H9 (cell line): ENCODE measurements at regions not wholly inside any gene's neighbourhood (a gene's known extent, or its start where the extent isn't known, plus 50 kb on each side); places are given as distances from the start of the nearest gene placed in this dataset.

Experiments used
- DNase-seq: peaks from one replicate; pipeline ENCODE4 v3.0.0-alpha.2; 2017
- H2AFZ ChIP-seq: one replicate; pipeline ENCODE4 v1.6.1; 2013; ENCODE audit warnings: mild to moderate bottlenecking, low read length, control low read depth, moderate library complexity
- H2AK5ac ChIP-seq: 2 replicates; pipeline ENCODE4 v1.6.1; 2013; ENCODE audit warnings: low read length, control low read depth, mixed read lengths; ENCODE audit not compliant: insufficient read length
- H2BK120ac ChIP-seq: one replicate; pipeline ENCODE4 v1.6.1; 2013; ENCODE audit warnings: low read depth, mild to moderate bottlenecking, low read length, control low read depth, inconsistent platforms; ENCODE audit not compliant: poor library complexity, severe bottlenecking
- H2BK12ac ChIP-seq: 2 replicates; pipeline ENCODE4 v1.6.1; 2013; ENCODE audit warnings: low read length, control low read depth, mixed read lengths, low read depth; ENCODE audit not compliant: insufficient read length
- H2BK15ac ChIP-seq: 2 replicates; pipeline ENCODE4 v1.6.1; 2013; ENCODE audit warnings: low read depth, low read length, control low read depth
- H2BK20ac ChIP-seq: one replicate; pipeline ENCODE4 v1.6.1; 2013; ENCODE audit warnings: low read depth, mild to moderate bottlenecking, low read length, control low read depth, inconsistent platforms; ENCODE audit not compliant: poor library complexity, severe bottlenecking
- H2BK5ac ChIP-seq: 2 replicates; pipeline ENCODE4 v1.6.1; 2013; ENCODE audit warnings: low read length, control low read depth, mixed read lengths; ENCODE audit not compliant: insufficient read length
- H3K14ac ChIP-seq: 2 replicates; pipeline ENCODE4 v1.6.1; 2013; ENCODE audit warnings: low read length, control low read depth; ENCODE audit not compliant: insufficient read depth
- H3K18ac ChIP-seq: 2 replicates; pipeline ENCODE4 v1.6.1; 2013; ENCODE audit warnings: low read depth, mild to moderate bottlenecking, mixed read lengths, low read length, control low read depth; ENCODE audit not compliant: insufficient read length
- H3K23ac ChIP-seq: 2 replicates; pipeline ENCODE4 v1.6.1; 2013; ENCODE audit warnings: low read length, control low read depth, mixed read lengths, low read depth; ENCODE audit not compliant: insufficient read length
- H3K23me2 ChIP-seq: 2 replicates; pipeline ENCODE4 v1.6.1; 2013; ENCODE audit warnings: low read depth, mild to moderate bottlenecking, mixed read lengths, low read length, control low read depth; ENCODE audit not compliant: insufficient read length, poor library complexity, severe bottlenecking
- H3K27ac ChIP-seq: 2 replicates; pipeline ENCODE4 v1.5.1; 2013; ENCODE audit warnings: low read length, control low read depth, mixed read lengths, low read depth; ENCODE audit not compliant: insufficient read length
- H3K27me3 ChIP-seq: 2 replicates; pipeline ENCODE4 v1.6.1; 2013; ENCODE audit warnings: low read length, control low read depth, inconsistent platforms; ENCODE audit not compliant: insufficient read depth
- H3K4ac ChIP-seq: 2 replicates; pipeline ENCODE4 v1.6.1; 2013; ENCODE audit warnings: low read depth, mild to moderate bottlenecking, control low read depth, inconsistent platforms, low read length, moderate library complexity
- H3K4me1 ChIP-seq: 2 replicates; pipeline ENCODE4 v1.6.1; 2013; ENCODE audit warnings: low read length, control low read depth, inconsistent platforms; ENCODE audit not compliant: insufficient read depth
- H3K4me2 ChIP-seq: 2 replicates; pipeline ENCODE4 v1.6.1; 2013; ENCODE audit warnings: low read length, control low read depth, mixed read lengths; ENCODE audit not compliant: insufficient read length, insufficient read depth
- H3K56ac ChIP-seq: 2 replicates; pipeline ENCODE4 v1.6.1; 2013; ENCODE audit warnings: low read depth, mild to moderate bottlenecking, mixed read lengths, low read length, control low read depth; ENCODE audit not compliant: insufficient read length
- H3K79me1 ChIP-seq: 2 replicates; pipeline ENCODE4 v1.6.1; 2013; ENCODE audit warnings: low read depth, mild to moderate bottlenecking, moderate library complexity, low read length, control low read depth, inconsistent platforms; ENCODE audit not compliant: insufficient read depth, poor library complexity, severe bottlenecking
- H3K79me2 ChIP-seq: 2 replicates; pipeline ENCODE4 v1.6.1; 2013; ENCODE audit warnings: low read length, control low read depth, inconsistent platforms; ENCODE audit not compliant: insufficient read depth
- H3K9ac ChIP-seq: 2 replicates; pipeline ENCODE4 v1.6.1; 2013; ENCODE audit warnings: low read length, control low read depth, mixed read lengths; ENCODE audit not compliant: insufficient read length; ENCODE audit errors: extremely low read depth
- H3K9me3 ChIP-seq: one replicate; pipeline ENCODE4 v1.6.1; 2013; ENCODE audit warnings: low read depth, low read length, inconsistent platforms; ENCODE audit not compliant: control insufficient read depth
- H3T11ph ChIP-seq: one replicate; pipeline ENCODE4 v1.6.1; 2013; ENCODE audit warnings: mild to moderate bottlenecking, low read length, control low read depth, inconsistent platforms
- H4K20me1 ChIP-seq: one replicate; pipeline ENCODE4 v1.6.1; 2013; ENCODE audit not compliant: control insufficient read depth, insufficient read length, insufficient read depth
- H4K5ac ChIP-seq: 2 replicates; pipeline ENCODE4 v1.6.1; 2013; ENCODE audit warnings: low read depth, mild to moderate bottlenecking, mixed read lengths, low read length, control low read depth; ENCODE audit not compliant: insufficient read length
- H4K8ac ChIP-seq: replicated peaks from 2 replicates; pipeline ENCODE4 v1.6.1; 2013; ENCODE audit warnings: low read length, control low read depth, mixed read lengths, low read depth; ENCODE audit not compliant: insufficient read length
- H4K91ac ChIP-seq: 2 replicates; pipeline ENCODE4 v1.6.1; 2013; ENCODE audit warnings: low read depth, mild to moderate bottlenecking, moderate library complexity, mixed read lengths, low read length, control low read depth; ENCODE audit not compliant: insufficient read length
- H3K27ac Mint-ChIP-seq, 3 experiments: 2 replicates in 2 of 3; 3 replicates in 1 of 3; pipeline ENCODE4 v1.8.0; 2020 to 2021; ENCODE audit warnings: mixed read lengths in 3 of 3, mild to moderate bottlenecking in 1 of 3, moderate library complexity in 1 of 3
- H3K27me3 Mint-ChIP-seq: 2 replicates; pipeline ENCODE4 v1.8.0; 2021; ENCODE audit warnings: low read depth, mild to moderate bottlenecking, moderate library complexity, mixed read lengths
- H3K36me3 Mint-ChIP-seq, 3 experiments: 2 replicates in 2 of 3; 3 replicates in 1 of 3; pipeline ENCODE4 v1.8.0; 2020 to 2021; ENCODE audit warnings: low read depth in 3 of 3, mixed read lengths in 3 of 3; ENCODE audit not compliant: insufficient read depth in 1 of 3
- H3K4me1 Mint-ChIP-seq, 2 experiments: 2 replicates each; pipeline ENCODE4 v1.8.0; 2020; ENCODE audit warnings: mixed read lengths in 2 of 2
- H3K4me3 Mint-ChIP-seq, 2 experiments: 2 replicates in 1 of 2; 3 replicates in 1 of 2; pipeline ENCODE4 v1.8.0; 2020 to 2021; ENCODE audit warnings: mild to moderate bottlenecking in 2 of 2, mixed read lengths in 2 of 2, moderate library complexity in 1 of 2
- H3K9me3 Mint-ChIP-seq, 2 experiments: 2 replicates in 1 of 2; 3 replicates in 1 of 2; pipeline ENCODE4 v1.8.0; 2020; ENCODE audit warnings: mild to moderate bottlenecking in 2 of 2, mixed read lengths in 2 of 2, moderate library complexity in 1 of 2
- CTCF ChIP-seq: fragments of 200-600 bp; sonication (generic); conservative IDR thresholded peaks from 3 replicates; pipeline ENCODE4 v1.8.0; 2021; ENCODE audit warnings: antibody characterized with exemption, mild to moderate bottlenecking
- WGBS: extraction: QIAGEN DNeasy Blood & Tissue Kit; methylation state at CpG from one replicate; pipeline ENCODE4 v1.1.7; 2013; ENCODE audit warnings: missing lambda C conversion rate, low lambda C conversion rate, mixed read lengths; ENCODE audit not compliant: insufficient read length; ENCODE audit errors: extremely low coverage; 5-methylcytosine and 5-hydroxymethylcytosine counted together

DNA sequence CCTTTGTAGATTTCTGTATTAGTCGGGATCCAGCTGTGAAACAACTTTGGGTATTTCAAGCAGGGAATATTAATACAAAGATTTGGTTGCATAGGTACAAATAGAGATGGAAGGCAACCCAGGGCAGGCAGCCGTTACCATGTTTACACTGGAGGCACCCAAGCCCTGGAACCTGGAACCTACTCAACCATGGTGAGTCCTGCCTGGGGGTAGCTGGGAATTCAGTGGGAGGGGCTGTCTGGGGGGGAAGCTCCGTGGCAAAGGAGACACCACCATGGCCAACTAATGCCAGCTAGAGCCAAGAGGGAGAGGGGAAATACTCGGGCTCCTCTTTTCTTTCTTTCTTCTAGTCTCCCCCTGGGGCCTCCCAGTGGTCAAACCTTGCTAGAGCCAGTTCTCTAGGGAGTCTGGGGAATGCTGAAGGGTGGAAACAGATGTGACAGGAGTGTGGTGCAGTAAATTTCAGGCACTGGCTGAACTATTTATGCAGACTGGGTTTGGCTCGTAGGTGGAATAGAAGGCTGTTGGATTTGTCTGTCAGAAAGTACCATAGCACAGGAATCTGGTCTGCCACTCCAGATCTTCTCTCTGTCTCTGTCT is 91.9 kb upstream of the CACNA1E start:
- H3K9me3 Mint-ChIP-seq, result no peaks in the 10 kb centered on the region
- Histone ChIP-seq H3K27ac (no peak overlapping the region), H3K79me2 (no peaks in the 10 kb centered on the region), H2BK20ac (no peak overlapping the region), H4K20me1 (no peaks in the 10 kb centered on the region), H3T11ph (no peak overlapping the region), H3K14ac (no peak overlapping the region), H3K79me1 (no peaks in the 10 kb centered on the region), H4K5ac (no peak overlapping the region), H3K4me2 (no peak overlapping the region), H3K18ac (no peak overlapping the region), H3K23ac (no peak overlapping the region), H2BK15ac (no peak overlapping the region), H3K27me3 (no peaks in the 10 kb centered on the region), H2BK120ac (no peak overlapping the region), H2AK5ac (no peak overlapping the region), H3K56ac (no peak overlapping the region), H4K8ac (no peak overlapping the region), H3K9me3 (no peaks in the 10 kb centered on the region), H2AFZ (no peak overlapping the region), H3K9ac (no peak overlapping the region), H3K4me1 (no peaks in the 10 kb centered on the region), H4K91ac (no peak overlapping the region), H3K4ac (no peak overlapping the region), H2BK12ac (no peak overlapping the region), H3K23me2 (no peaks in the 10 kb centered on the region), H2BK5ac (no peak overlapping the region)
- peak; percentile 45 for DNase-seq
- no CpG with 5 or more reads among the region's 5 CpGs for WGBS
- TF ChIP-seq CTCF, result peak; percentile 55
- H3K27ac Mint-ChIP-seq, result no peak overlapping the region; a peak in 1 of 7 replicates
- H3K36me3 Mint-ChIP-seq, result no peaks in the 10 kb centered on the region
- H3K4me1 Mint-ChIP-seq, result peaks cover 0 to 4% of the 10 kb centered on the region in 2 experiments; a peak in 2 of 4 replicates
- H3K4me3 Mint-ChIP-seq, result no peak overlapping the region
- H3K27me3 Mint-ChIP-seq, result peaks cover 4% of the 10 kb centered on the region
